ENCODE measurements at regions not wholly inside any gene's neighbourhood (a gene's known extent, or its start where the extent isn't known, plus 50 kb on each side); places are given as distances from the start of the nearest gene placed in this dataset.

- no peak overlapping the region for H3K4me2 ChIP-seq (ENCODE audit: low read depth, low read length)
- no peaks in the 10 kb centered on the region for H4K20me1 ChIP-seq (ENCODE audit: insufficient read depth, low read length)
- H3K56ac ChIP-seq (ENCODE audit: extremely low read depth, insufficient read depth, low read length) = no peak overlapping the region
- no peak for TF ChIP-seq POLR2A (IDR thresholded peaks at IDR 0.05; ENCODE audit: low read depth, low read length)
- no peak for TF ChIP-seq FOS (IDR thresholded peaks at IDR 0.05; ENCODE audit: low read depth, low read length)
- TF ChIP-seq RFX5 (IDR thresholded peaks at IDR 0.05; ENCODE audit: low read depth, low read length) = no peak
- no peak for TF ChIP-seq SMC3 (IDR thresholded peaks at IDR 0.05; ENCODE audit: low read depth, low read length)
- TF ChIP-seq CHD1 (IDR thresholded peaks at IDR 0.05; ENCODE audit: low read depth, low read length) = no peak
- TF ChIP-seq CEBPB (IDR thresholded peaks at IDR 0.05; ENCODE audit: low read depth, low read length) = no peak
- TF ChIP-seq USF2 (IDR thresholded peaks at IDR 0.05; ENCODE audit: low read depth, low read length) = no peak
- TF ChIP-seq CTCF (conservative IDR thresholded peaks at IDR 0.05; ENCODE audit: low read depth, low read length) = no peak
- TF ChIP-seq RAD21 (IDR thresholded peaks at IDR 0.05; ENCODE audit: low read length) = no peak
- TF ChIP-seq MXI1 (IDR thresholded peaks at IDR 0.05; ENCODE audit: borderline replicate concordance, low read depth, low read length) = no peak
- no peak for TF ChIP-seq NFE2L2 (IDR thresholded peaks at IDR 0.05; ENCODE audit: low read depth, low read length)
- TF ChIP-seq ELK1 (IDR thresholded peaks at IDR 0.05; ENCODE audit: borderline replicate concordance, low read depth, low read length) = no peak
- no peak for TF ChIP-seq BHLHE40 (IDR thresholded peaks at IDR 0.05; ENCODE audit: low read depth, low read length)
- no peak for TF ChIP-seq MAZ (IDR thresholded peaks at IDR 0.05; ENCODE audit: borderline replicate concordance, low read depth, low read length)
- TF ChIP-seq RCOR1 (IDR thresholded peaks at IDR 0.05; ENCODE audit: insufficient replicate concordance, low read length) = no peak
- no peak for TF ChIP-seq MAFK (IDR thresholded peaks at IDR 0.05; ENCODE audit: low read depth, low read length)
- no peaks in the 10 kb centered on the region for H3K9me1 ChIP-seq (ENCODE audit: insufficient read depth, low read length)
- dilution Hi-C loops (cut with HindIII; ENCODE audit: low sequenced_read_pairs, unreplicated experiment) (no loop called here), intact Hi-C loops (cut with micrococcal nuclease) (no loop called here), in situ Hi-C loops (cut with MboI; ENCODE audit: low sequenced_read_pairs) (no loop called here)
- H4K91ac ChIP-seq (ENCODE audit: insufficient read depth, low read depth, low read length) = no peak overlapping the region
- peak overlapping the region; percentile 48 for H2AK9ac ChIP-seq (replicated peaks; ENCODE audit: low read depth, low read length, poor library complexity)
- H3K79me1 ChIP-seq (ENCODE audit: low read depth in 1 of 2, low read length in 2 of 2) = no peaks in the 10 kb centered on the region
- H3K27ac ChIP-seq (ENCODE audit: insufficient read depth, low read length) = no peak overlapping the region
- peaks cover 12% of the 10 kb centered on the region; the same call in 1 of the 2 replicates for H3K4me1 ChIP-seq (ENCODE audit: control insufficient read depth, insufficient read depth, low read length)
- H2BK120ac ChIP-seq (ENCODE audit: low read depth, low read length) = no peak overlapping the region
- WGBS, 2 experiments (ENCODE audit: extremely low coverage in 2 of 2, insufficient read length in 1 of 2) = 82% methylated on average over 2 of the region's 9 CpGs; no CpG with 5 or more reads in 1 of the 2 experiments
- no peak overlapping the region for H4K8ac ChIP-seq (ENCODE audit: low read depth in 2 of 2, low read length in 2 of 2)
- POLR2A ChIA-PET (ENCODE audit: unreplicated experiment) = no interaction called here
- H2AFZ ChIP-seq (replicated peaks; ENCODE audit: low read length, poor library complexity) = no peak overlapping the region
- no peak overlapping the region for H3K14ac ChIP-seq (replicated peaks; ENCODE audit: low read depth, low read length)
- peaks cover 5% of the 10 kb centered on the region for H3K27me3 ChIP-seq (ENCODE audit: control insufficient read depth, insufficient read depth, low read length)
- H3K18ac ChIP-seq (ENCODE audit: low read depth, low read length) = no peak overlapping the region
- H3K9ac ChIP-seq (ENCODE audit: low read depth, low read length) = no peak overlapping the region
- ATAC-seq (ENCODE audit: low read depth) = no peak
- peak overlapping the region; percentile 35; the same call in 1 of the 2 replicates for H2AK5ac ChIP-seq (ENCODE audit: low read depth, low read length)
- no TSS peak for BruUV-seq (replicated peaks)
- no peak overlapping the region for H2BK5ac ChIP-seq (ENCODE audit: low read depth, low read length, poor library complexity, severe bottlenecking)
- H3K23ac ChIP-seq (ENCODE audit: low read depth, low read length) = no peak overlapping the region
- CTCF ChIA-PET = no interaction called here
- DNase-seq = no peak
- H2BK15ac ChIP-seq (ENCODE audit: low read depth, low read length) = no peak overlapping the region
- no peak overlapping the region for H4K5ac ChIP-seq (ENCODE audit: low read depth, low read length)
- H3K36me3 ChIP-seq (ENCODE audit: control insufficient read depth, insufficient read depth, low read length) = no peaks in the 10 kb centered on the region
- H3K4ac ChIP-seq (ENCODE audit: low read depth, low read length) = peak overlapping the region; percentile 22; the same call in 1 of the 2 replicates
- no peaks in the 10 kb centered on the region for H3K9me3 ChIP-seq (ENCODE audit: control insufficient read depth, insufficient read depth, low read length)
- no peak overlapping the region for H2BK20ac ChIP-seq (ENCODE audit: low read depth, low read length)
- no peak overlapping the region for H3K4me3 ChIP-seq (ENCODE audit: insufficient read depth, low read depth, low read length)
These were observed 151.2 kb upstream of the COL5A1 start for GRCh38 chr9:134490446-134490845.

All from IMR-90 (cell line).